Lung (tissue), 11 donors: ENCODE measurements at regions not wholly inside any gene's neighbourhood (a gene's known extent, or its start where the extent isn't known, plus 50 kb on each side); places are given as distances from the start of the nearest gene placed in this dataset.
A peak's percentile ranks its signal among the peaks of the same experiment; 100 is the strongest.

Experiments used
- ATAC-seq: fragments of 200-7000 bp; cut with Tn5 transposase; one replicate; pipeline ENCODE4 v1.9.1; 2020; ENCODE audit warnings: moderate number of reproducible peaks; ENCODE audit not compliant: insufficient read depth, low FRiP score
- DNase-seq, 3 donors: peaks; one replicate each; pipeline ENCODE4 v3.0.0-alpha.2; 2013 to 2017
- H3K27ac ChIP-seq, 2 donors: one replicate each; pipeline ENCODE4 v1.5.1; 2013; ENCODE audit warnings: mild to moderate bottlenecking in 2 of 2, moderate library complexity in 2 of 2, control low read depth in 1 of 2, inconsistent platforms in 1 of 2, low read depth in 1 of 2, low read length in 1 of 2
- H3K27me3 ChIP-seq, 3 donors: one replicate each; pipeline ENCODE4 v1.5.1; 2013; ENCODE audit warnings: low read length in 2 of 3; ENCODE audit not compliant: control insufficient read depth in 3 of 3, insufficient read depth in 3 of 3
- H3K36me3 ChIP-seq, 4 donors: one replicate each; pipeline ENCODE4 v1.5.1; 2013; ENCODE audit warnings: low read length in 4 of 4, mild to moderate bottlenecking in 1 of 4, moderate library complexity in 1 of 4; ENCODE audit not compliant: control insufficient read depth in 4 of 4, insufficient read depth in 4 of 4
- H3K4me1 ChIP-seq, 5 donors: one replicate each; pipeline ENCODE4 v1.5.1; 2013; ENCODE audit warnings: low read length in 5 of 5, mild to moderate bottlenecking in 2 of 5, moderate library complexity in 1 of 5; ENCODE audit not compliant: control insufficient read depth in 5 of 5, insufficient read depth in 5 of 5
- H3K4me3 ChIP-seq: one replicate; pipeline ENCODE4 v1.5.1; 2013; ENCODE audit warnings: mild to moderate bottlenecking, control low read depth, moderate library complexity
- H3K9ac ChIP-seq, 2 donors: one replicate each; pipeline ENCODE4 v1.5.1; 2013; ENCODE audit warnings: low read length in 2 of 2, control low read depth in 1 of 2; ENCODE audit not compliant: insufficient read depth in 1 of 2
- H3K9me3 ChIP-seq, 4 donors: one replicate each; pipeline ENCODE4 v1.5.1; 2013; ENCODE audit warnings: low read length in 3 of 4, mild to moderate bottlenecking in 1 of 4, moderate library complexity in 1 of 4; ENCODE audit not compliant: control insufficient read depth in 4 of 4, insufficient read depth in 3 of 4
- CTCF ChIP-seq: IDR thresholded peaks from 2 replicates; pipeline ENCODE4 v1.5.1; 2012; ENCODE audit warnings: mild to moderate bottlenecking; ENCODE audit errors: control extremely low read depth, extremely low read depth
- WGBS, 2 donors: extraction: QIAGEN DNeasy Blood & Tissue Kit; methylation state at CpG; one replicate each; pipeline ENCODE4 v1.1.7; 2013; 5-methylcytosine and 5-hydroxymethylcytosine counted together
- donor health status: control.
- donor health status: control.
- donor health status: Bipolar disorder and iron deficiency.
- donor health status: healthy.
- donor health status: DM: yes; HTN: yes; CAD: no.

GRCh38 chr3:64445944-64446300 is 220.7 kb upstream of the PRICKLE2 start:
- 71 to 88% methylated on average over 5 of the region's 5 CpGs for whole genome bisulfite sequencing, 2 donors
- Histone ChIP-seq H3K9me3 (no peaks in the 10 kb centered on the region), H3K36me3 (peaks cover 0 to 2% (median 0%) of the 10 kb centered on the region in 4 donors), H3K27me3 (no peaks in the 10 kb centered on the region), H3K27ac (no peak overlapping the region), H3K9ac (no peak overlapping the region), H3K4me3 (no peak overlapping the region), H3K4me1 (peaks cover 0 to 35% (median 12%) of the 10 kb centered on the region in 5 donors)
- TF ChIP-seq CTCF: no peak
- DNase-seq (no peak), ATAC-seq (no peak)

- Histone ChIP-seq H3K9ac (peak overlapping the region; percentile 75 to 88), H3K4me3 (peak overlapping the region; percentile 73), H3K36me3 (peaks cover 0 to 7% (median 0%) of the 10 kb centered on the region in 4 donors), H3K9me3 (no peaks in the 10 kb centered on the region), H3K27me3 (no peaks in the 10 kb centered on the region), H3K4me1 (peaks cover 0 to 41% (median 16%) of the 10 kb centered on the region in 5 donors), H3K27ac (peak overlapping the region in 1 of 2 donors; percentile 62)
- WGBS, 2 donors: 3 to 4% methylated on average over 50 to 79 of the region's 79 CpGs
- peak; percentile 81 for ATAC-seq
- DNase-seq: peak; percentile 83 to 88 (median 86)
- TF ChIP-seq CTCF: no peak
Observed at GRCh38 chr3:64445109-64445943, 220.1 kb upstream of the PRICKLE2 start.

DNA sequence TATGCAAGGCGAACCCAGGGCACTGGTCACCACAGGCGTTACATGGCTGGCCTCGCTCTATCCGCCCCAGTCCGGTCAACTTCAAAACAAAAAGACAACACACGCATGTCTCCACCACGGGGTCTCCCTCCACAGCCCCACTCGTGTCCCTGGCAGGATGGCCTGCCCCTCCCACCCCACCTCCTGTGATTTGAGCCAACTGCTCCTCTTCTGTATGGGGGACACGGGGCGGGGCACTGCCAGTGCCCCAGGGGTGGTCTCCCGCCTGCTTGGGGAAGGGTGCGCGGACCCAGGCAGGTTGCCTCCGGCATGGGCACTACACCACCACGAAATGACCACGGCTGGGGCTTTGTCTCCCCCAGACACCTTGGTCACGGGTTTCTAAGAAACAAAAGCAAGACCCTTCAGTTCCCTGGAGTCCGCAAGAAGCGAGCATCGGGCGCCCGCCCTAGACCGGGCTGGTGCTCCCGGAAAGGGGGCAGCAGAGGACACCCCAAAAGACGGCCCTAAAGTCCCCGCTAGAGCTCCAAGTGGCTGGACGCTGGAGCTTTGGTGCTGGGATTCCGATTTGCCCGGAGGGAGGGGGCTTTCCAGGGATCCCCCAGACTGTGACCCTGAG is 219.3 kb upstream of the PRICKLE2 start:
- ATAC-seq: no peak
- Histone ChIP-seq H3K27ac (peak overlapping the region in 1 of 2 donors; percentile 62), H3K4me3 (peak overlapping the region; percentile 73), H3K36me3 (peaks cover 0 to 7% (median 0%) of the 10 kb centered on the region in 4 donors), H3K9ac (peak overlapping the region; percentile 75 to 88), H3K27me3 (no peaks in the 10 kb centered on the region), H3K9me3 (no peaks in the 10 kb centered on the region), H3K4me1 (peaks cover 0 to 46% (median 23%) of the 10 kb centered on the region in 5 donors)
- peak; percentile 52 to 67 (median 64) for DNase-seq
- TF ChIP-seq CTCF: no peak
- WGBS, 2 donors: 9 to 18% methylated on average over 27 to 29 of the region's 29 CpGs
